ENCODE measurements at regions not wholly inside any gene's neighbourhood (a gene's known extent, or its start where the extent isn't known, plus 50 kb on each side); places are given as distances from the start of the nearest gene placed in this dataset.

DNA sequence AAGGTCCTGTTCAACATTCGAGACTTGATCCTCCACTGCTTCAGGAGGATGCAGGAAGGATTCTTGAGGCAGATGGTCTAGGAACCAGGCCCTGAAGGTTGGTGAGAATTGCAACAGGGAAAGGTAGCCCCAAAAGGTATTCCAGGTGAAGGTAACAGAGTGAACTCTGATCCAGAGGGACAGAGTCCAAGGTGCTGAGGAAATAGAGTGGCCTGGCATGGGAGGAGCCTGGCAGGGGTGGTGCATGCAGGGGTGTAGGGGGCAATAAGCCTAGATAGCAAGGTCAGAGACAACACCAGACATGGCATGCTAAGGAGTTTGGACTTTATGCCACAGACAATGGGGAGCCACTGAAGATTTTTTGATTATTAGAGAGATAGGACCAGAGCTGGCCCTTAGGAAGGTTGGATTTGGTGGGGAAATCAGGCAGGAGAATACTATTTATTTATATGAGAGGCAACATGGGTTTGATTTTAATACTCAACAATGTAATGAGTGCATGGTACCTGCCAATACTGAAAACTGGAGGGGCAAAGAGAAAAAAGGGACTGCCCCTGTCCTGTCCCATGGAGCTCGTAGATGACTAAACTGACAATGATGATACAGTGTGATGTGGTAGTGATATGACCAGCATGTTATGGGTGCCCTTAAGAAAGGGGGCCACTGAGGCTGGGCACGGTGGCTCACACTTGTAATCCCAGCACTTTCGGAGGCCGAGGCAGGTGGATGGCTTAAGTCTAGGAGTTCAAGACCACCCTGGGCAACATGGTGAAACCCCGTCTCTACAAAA is 50.5 kb upstream of the TMED10 start:
- Histone ChIP-seq H3K27me3 (ENCODE audit: insufficient read depth, low read length) (no peaks in the 10 kb centered on the region), H3K4me1 (ENCODE audit: insufficient read depth, low read length) (peaks cover 64% of the 10 kb centered on the region), H3K9me3 (ENCODE audit: low read depth, low read length) (no peaks in the 10 kb centered on the region), H3K4me3 (ENCODE audit: low read length) (no peak overlapping the region)
